LHCN-M2 (cell line): ENCODE measurements at regions not wholly inside any gene's neighbourhood (a gene's known extent, or its start where the extent isn't known, plus 50 kb on each side); places are given as distances from the start of the nearest gene placed in this dataset.
"Not testable (repeated sequence)": the region's sequence is repeated elsewhere in the genome, so short reads cannot be mapped to it uniquely, and the experiment has no call there.

Source experiments
- DNase-seq: peaks from one replicate; pipeline ENCODE4 v3.0.0-alpha.2; 2012; ENCODE audit warnings: low read depth

- no peak for DNase-seq
These were observed 57.0 kb downstream of the OR10A6 start for GRCh38 chr11:7874056-7874455.

- DNase-seq, result no peak
These were observed 58.2 kb downstream of the OR10A6 start for GRCh38 chr11:7872890-7873289.

GRCh38 chr11:7871056-7871455 is 60.0 kb downstream of the OR10A6 start:
- peak; percentile 44 for DNase-seq

GRCh38 chr11:7869467-7869866 is 61.6 kb downstream of the OR10A6 start:
- peak; percentile 96 for DNase-seq

- not testable (repeated sequence) for DNase-seq
These were observed 64.5 kb upstream of the OR5P2 start for GRCh38 chr11:7861292-7861691.

- DNase-seq, result not testable (repeated sequence)
These were observed 64.1 kb upstream of the OR5P2 start for GRCh38 chr11:7860844-7861243.

- no peak for DNase-seq
These were observed 61.3 kb upstream of the OR5P2 start for GRCh38 chr11:7858006-7858405.

- DNase-seq, result no peak
These were observed 54.6 kb upstream of the OR5P2 start for GRCh38 chr11:7851391-7851790.

GRCh38 chr11:7849018-7849417 is 52.3 kb upstream of the OR5P2 start:
- no peak for DNase-seq
